Suprapubic skin (tissue), 3 donors: ENCODE measurements at regions not wholly inside any gene's neighbourhood (a gene's known extent, or its start where the extent isn't known, plus 50 kb on each side); places are given as distances from the start of the nearest gene placed in this dataset.

ENCODE experiments used
- CTCF ChIP-seq, 2 donors: fragments of 200-600 bp in 1 of 2; fragments of 450-650 bp in 1 of 2; sonication (generic) in 1 of 2; IDR thresholded peaks; one replicate each; pipeline ENCODE4 v1.5.1; 2016 to 2019; ENCODE audit warnings: antibody characterized with exemption in 2 of 2, mild to moderate bottlenecking in 1 of 2, moderate library complexity in 1 of 2
- EP300 ChIP-seq: sonication (generic); formaldehyde crosslinking; IDR thresholded peaks from one replicate; pipeline ENCODE4 v1.6.1; 2017; ENCODE audit warnings: antibody characterized with exemption

- TF ChIP-seq CTCF (IDR thresholded peaks at IDR 0.05) (no peak), EP300 (no peak)
Measured at GRCh38 chr15:39514933-39515332, 65.9 kb upstream of the THBS1 start.
